HG03066 (cell line): ENCODE measurements at regions not wholly inside any gene's neighbourhood (a gene's known extent, or its start where the extent isn't known, plus 50 kb on each side); places are given as distances from the start of the nearest gene placed in this dataset.
"Not testable (repeated sequence)": the region's sequence is repeated elsewhere in the genome, so short reads cannot be mapped to it uniquely, and the experiment has no call there.

Experiments used
- ATAC-seq: cut with Tn5 transposase; IDR thresholded peaks from one replicate; pipeline ENCODE4 v1.9.1; 2021; ENCODE audit warnings: low read depth; ENCODE audit not compliant: unreplicated experiment

GRCh38 chr5:159673538-159673937, 242.7 kb upstream of the ADRA1B start:
- no peak for ATAC-seq

DNA sequence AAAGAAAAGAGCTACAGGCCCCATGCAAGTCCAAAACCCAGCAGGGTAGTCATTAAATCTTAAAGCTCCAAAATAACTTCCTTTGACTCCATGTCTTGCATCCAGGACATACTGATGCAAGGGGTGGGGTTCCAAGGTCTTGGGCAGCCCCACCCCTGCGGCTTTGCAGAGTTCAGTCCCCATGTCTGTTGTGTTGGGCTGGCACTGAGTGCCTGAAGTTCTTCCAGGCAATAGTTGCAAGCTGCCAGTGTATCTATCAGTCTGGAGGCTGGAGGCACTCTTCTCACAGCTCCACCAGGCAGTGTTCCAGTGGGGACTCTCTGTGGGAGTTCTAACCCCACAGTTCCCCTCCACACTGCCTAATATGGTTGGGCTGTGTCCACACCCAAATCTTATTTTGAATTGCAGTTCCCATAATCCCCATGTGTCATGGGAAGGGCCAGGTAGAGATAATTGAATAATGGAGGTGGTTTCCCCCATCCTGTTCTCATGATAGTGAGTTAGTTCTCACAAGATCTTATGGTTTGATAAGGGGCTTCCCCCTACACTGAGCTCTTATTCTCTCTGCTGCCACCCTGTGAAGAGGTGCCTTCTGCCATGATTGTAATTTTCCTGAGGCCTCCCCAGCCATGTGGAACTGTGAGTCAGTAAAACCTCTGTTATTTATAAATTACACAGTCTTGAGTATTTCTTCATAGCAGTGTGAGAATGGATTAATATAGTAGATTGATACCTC, 237.5 kb upstream of the ADRA1B start:
- no peak for ATAC-seq

DNA sequence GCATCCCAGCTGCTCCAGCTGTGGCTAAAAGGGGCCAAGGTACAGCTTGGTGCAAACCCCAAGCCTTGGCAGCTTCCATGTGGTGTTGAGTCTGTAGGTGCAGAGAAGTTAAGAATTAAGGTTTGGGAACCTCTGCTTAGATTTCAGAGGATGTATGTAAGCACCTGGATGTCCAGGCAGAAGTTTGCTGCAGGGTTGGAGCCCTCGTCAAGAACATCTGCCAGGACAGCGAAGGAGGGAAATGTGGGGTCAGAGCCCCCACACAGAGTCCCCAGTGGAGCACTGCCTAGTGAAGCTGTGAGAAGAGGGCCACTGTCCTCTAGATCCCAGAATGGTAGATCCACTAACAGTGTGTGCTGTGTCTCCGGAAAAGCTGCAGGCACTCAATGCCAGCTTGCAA, 236.2 kb upstream of the ADRA1B start:
- no peak for ATAC-seq

GRCh38 chr5:159681661-159682060, 234.6 kb upstream of the ADRA1B start:
- no peak for ATAC-seq

DNA sequence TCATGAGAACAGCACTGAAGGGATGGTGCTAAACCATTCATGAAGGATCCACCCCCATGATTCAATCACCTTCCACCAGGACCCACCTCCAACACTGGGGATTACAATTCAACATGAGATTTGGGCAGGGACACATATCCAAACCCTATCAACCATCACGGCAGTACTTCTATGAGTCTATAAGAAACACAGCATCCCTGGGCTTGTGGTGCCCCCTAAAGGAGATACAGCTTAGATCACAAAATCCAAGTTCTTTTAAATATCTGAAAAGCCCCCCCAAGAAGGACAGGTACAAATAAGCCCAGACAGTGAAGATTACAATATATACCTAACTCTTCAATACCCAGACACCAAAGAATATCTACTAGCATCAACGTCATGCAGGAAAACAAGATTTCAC, 233.7 kb upstream of the ADRA1B start:
- no peak for ATAC-seq

GRCh38 chr5:159687892-159688291, 228.4 kb upstream of the ADRA1B start:
- ATAC-seq: not testable (repeated sequence)

DNA sequence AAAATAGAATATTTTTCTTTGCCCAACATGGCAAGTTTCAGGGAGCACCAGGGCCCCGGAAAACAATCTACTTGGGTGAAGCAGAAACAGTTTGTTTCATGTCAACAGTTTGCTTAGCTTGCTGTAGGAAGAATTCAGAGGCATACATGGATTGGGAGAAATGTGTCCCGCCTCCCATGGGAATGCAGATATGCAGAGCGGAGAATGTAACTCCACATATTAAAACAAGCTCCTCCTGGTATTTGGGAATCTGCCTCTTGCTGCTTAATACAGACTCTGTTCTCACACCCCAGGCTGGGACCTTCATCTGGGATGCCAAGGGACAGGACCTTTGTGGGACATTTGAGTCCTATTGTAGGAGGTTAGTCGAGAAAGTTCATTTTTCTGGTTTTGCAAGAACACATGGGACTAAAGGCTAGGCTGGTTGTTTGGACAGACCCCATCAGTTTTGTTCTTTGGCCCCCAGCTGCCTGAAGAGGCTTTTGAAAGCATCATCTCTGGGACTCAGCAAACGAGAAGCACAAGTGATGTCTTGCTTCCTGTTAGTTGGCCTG, 220.5 kb upstream of the ADRA1B start:
- ATAC-seq: no peak

- no peak for ATAC-seq
These were observed 218.8 kb upstream of the ADRA1B start for GRCh38 chr5:159697530-159697929.

- no peak for ATAC-seq
These were observed 218.0 kb upstream of the ADRA1B start for GRCh38 chr5:159698322-159698721.

DNA sequence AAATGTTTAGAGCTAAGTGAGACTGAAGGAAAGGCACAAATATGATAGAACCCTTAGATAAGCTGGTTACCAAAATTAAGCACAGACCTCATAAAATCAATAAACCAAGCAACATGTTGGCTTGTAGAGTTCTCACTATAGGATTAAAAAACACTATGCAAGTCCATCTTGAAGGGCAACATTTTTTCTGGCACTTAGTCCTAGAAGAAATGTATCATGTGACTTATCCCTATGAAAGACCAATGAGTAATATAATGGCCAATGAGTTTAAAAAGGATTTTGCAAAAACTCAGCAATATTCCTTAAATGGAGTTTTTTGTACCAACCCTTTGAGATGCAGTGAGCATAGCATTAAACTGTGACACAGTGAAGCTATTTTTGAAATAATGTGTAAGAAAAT, 216.3 kb upstream of the ADRA1B start:
- ATAC-seq: no peak

- no peak for ATAC-seq
These were observed 214.0 kb upstream of the ADRA1B start for GRCh38 chr5:159702301-159702700.

- ATAC-seq: no peak
These were observed 213.5 kb upstream of the ADRA1B start for GRCh38 chr5:159702826-159703225.

GRCh38 chr5:159704160-159704559, 212.1 kb upstream of the ADRA1B start:
- ATAC-seq: no peak

DNA sequence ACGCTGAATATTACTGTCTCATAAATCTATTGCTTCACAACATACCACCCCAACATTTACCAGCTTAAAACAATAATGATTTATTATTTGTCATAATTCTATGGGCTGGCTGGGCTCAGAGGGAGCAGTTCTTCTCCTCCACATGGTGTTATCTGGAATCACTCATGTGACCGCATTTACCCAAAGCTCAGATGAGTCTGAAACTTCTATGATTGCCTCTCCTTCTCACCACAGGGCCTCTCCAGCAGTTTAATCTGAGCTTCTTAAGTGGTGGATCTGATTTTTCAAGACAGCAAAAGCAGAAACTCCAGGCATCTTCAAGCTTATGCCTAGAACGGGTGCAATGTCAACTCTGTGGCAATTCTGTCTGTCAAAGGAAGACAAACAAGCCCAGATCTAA, 210.3 kb upstream of the ADRA1B start:
- ATAC-seq: no peak

- ATAC-seq: no peak
These were observed 208.2 kb upstream of the ADRA1B start for GRCh38 chr5:159708090-159708489.

GRCh38 chr5:159712672-159713071, 203.6 kb upstream of the ADRA1B start:
- ATAC-seq: no peak

GRCh38 chr5:159713254-159713653, 203.0 kb upstream of the ADRA1B start:
- no peak for ATAC-seq

GRCh38 chr5:159713773-159714172, 202.5 kb upstream of the ADRA1B start:
- no peak for ATAC-seq

DNA sequence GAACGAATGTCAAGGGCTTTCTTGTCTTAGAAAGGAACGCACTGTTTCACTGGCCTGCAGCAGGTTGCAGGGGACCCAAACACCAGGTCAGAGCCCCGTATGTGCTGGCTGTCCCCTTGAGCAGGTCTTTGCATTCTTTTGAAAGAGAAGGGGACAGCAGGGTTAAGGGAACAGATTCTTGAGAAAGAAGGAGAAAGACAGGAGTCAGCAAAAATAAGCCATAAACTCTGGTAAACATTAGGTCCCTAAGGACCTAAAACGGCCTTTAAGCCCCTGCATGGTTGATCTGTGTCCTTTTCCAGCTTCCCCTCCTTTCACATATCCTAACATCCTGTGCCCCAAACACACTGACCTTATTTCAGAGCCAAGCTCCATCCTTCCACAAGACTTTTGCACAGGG, 190.8 kb upstream of the ADRA1B start:
- ATAC-seq: no peak

GRCh38 chr5:159727167-159727566, 189.1 kb upstream of the ADRA1B start:
- ATAC-seq: no peak

DNA sequence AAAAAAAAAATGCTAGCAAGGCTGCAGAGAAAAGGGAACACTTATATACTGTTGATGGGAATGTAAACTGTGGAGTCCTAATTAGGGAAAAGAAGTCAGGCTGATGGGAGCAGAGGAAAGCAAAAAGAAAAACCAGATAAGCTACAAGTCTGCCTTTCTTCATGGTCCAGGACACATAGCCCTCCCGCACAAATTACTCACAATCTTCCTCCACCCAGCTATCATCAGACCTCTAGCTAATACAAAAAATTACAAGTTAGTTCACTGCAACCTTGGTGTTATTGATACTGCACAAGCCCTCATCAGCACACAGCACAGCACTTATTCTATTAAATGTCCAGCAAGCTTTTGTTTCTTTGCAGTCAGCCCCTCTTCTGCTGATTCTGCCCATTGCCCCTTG, 186.0 kb upstream of the ADRA1B start:
- no peak for ATAC-seq

GRCh38 chr5:159732220-159732619, 184.1 kb upstream of the ADRA1B start:
- no peak for ATAC-seq

- ATAC-seq: no peak
These were observed 181.9 kb upstream of the ADRA1B start for GRCh38 chr5:159734366-159734765.
